Type B pancreatic cell (in vitro differentiated cells): ENCODE measurements at regions not wholly inside any gene's neighbourhood (a gene's known extent, or its start where the extent isn't known, plus 50 kb on each side); places are given as distances from the start of the nearest gene placed in this dataset.
"Not testable (repeated sequence)": the region's sequence is repeated elsewhere in the genome, so short reads cannot be mapped to it uniquely, and the experiment has no call there.

Experiments used
- DNase-seq: peaks from one replicate; pipeline ENCODE4 v3.0.0; 2021; ENCODE audit warnings: mixed read lengths; ENCODE audit not compliant: unreplicated experiment; ENCODE audit errors: extremely low spot score
- H3K27ac Mint-ChIP-seq: 2 replicates; pipeline ENCODE4 v1.8.0; 2021; ENCODE audit warnings: mild to moderate bottlenecking, mixed read lengths
- H3K27me3 Mint-ChIP-seq: 2 replicates; pipeline ENCODE4 v1.8.0; 2021; ENCODE audit warnings: mixed read lengths
- H3K36me3 Mint-ChIP-seq: 2 replicates; pipeline ENCODE4 v1.8.0; 2021; ENCODE audit warnings: mixed read lengths
- H3K4me1 Mint-ChIP-seq: one replicate; pipeline ENCODE4 v1.8.0; 2021; ENCODE audit warnings: mixed read lengths; ENCODE audit not compliant: unreplicated experiment
- H3K4me3 Mint-ChIP-seq: 2 replicates; pipeline ENCODE4 v1.8.0; 2021; ENCODE audit warnings: mild to moderate bottlenecking, mixed read lengths
- H3K9me3 Mint-ChIP-seq: 2 replicates; pipeline ENCODE4 v1.8.0; 2021; ENCODE audit warnings: mixed read lengths
- CTCF ChIP-seq: fragments of 200-600 bp; sonication (generic); conservative IDR thresholded peaks from 2 replicates; pipeline ENCODE4 v1.5.0; 2021; ENCODE audit warnings: antibody characterized with exemption, mild to moderate bottlenecking

- H3K4me3 Mint-ChIP-seq: no peak overlapping the region
- no peaks in the 10 kb centered on the region for H3K9me3 Mint-ChIP-seq
- H3K4me1 Mint-ChIP-seq: peaks cover 13% of the 10 kb centered on the region
- DNase-seq: no peak
- peaks cover 11% of the 10 kb centered on the region for H3K27me3 Mint-ChIP-seq
- TF ChIP-seq CTCF: no peak
- no peaks in the 10 kb centered on the region for H3K36me3 Mint-ChIP-seq
- H3K27ac Mint-ChIP-seq: no peak overlapping the region
Measured at GRCh38 chr16:62816971-62817519, 780.8 kb upstream of the CDH8 start.

- Mint-ChIP-seq H3K27me3 (peaks cover 11% of the 10 kb centered on the region), H3K4me3 (no peak overlapping the region), H3K27ac (no peak overlapping the region), H3K9me3 (no peaks in the 10 kb centered on the region), H3K4me1 (peaks cover 13% of the 10 kb centered on the region), H3K36me3 (no peaks in the 10 kb centered on the region)
- no peak for DNase-seq
- TF ChIP-seq CTCF: no peak
Measured at GRCh38 chr16:62814891-62815290, 778.7 kb upstream of the CDH8 start.

GRCh38 chr16:62805221-62805857 is 769.1 kb upstream of the CDH8 start:
- Mint-ChIP-seq H3K27me3 (no peaks in the 10 kb centered on the region), H3K27ac (no peak overlapping the region), H3K9me3 (no peaks in the 10 kb centered on the region), H3K4me1 (no peaks in the 10 kb centered on the region), H3K36me3 (no peaks in the 10 kb centered on the region), H3K4me3 (no peak overlapping the region)
- TF ChIP-seq CTCF: no peak
- no peak for DNase-seq

GRCh38 chr16:62794724-62795123 is 758.5 kb upstream of the CDH8 start:
- no peaks in the 10 kb centered on the region for H3K36me3 Mint-ChIP-seq
- DNase-seq: no peak
- H3K27ac Mint-ChIP-seq: no peak overlapping the region
- no peaks in the 10 kb centered on the region for H3K4me1 Mint-ChIP-seq
- H3K9me3 Mint-ChIP-seq: peaks cover 4% of the 10 kb centered on the region
- no peak for TF ChIP-seq CTCF
- H3K27me3 Mint-ChIP-seq: no peaks in the 10 kb centered on the region
- no peak overlapping the region for H3K4me3 Mint-ChIP-seq

- H3K4me1 Mint-ChIP-seq, DNase-seq, H3K9me3 Mint-ChIP-seq, H3K4me3 Mint-ChIP-seq, H3K27me3 Mint-ChIP-seq, H3K36me3 Mint-ChIP-seq, H3K27ac Mint-ChIP-seq: not testable (repeated sequence)
Measured at GRCh38 chr16:62780081-62780480, 743.8 kb upstream of the CDH8 start.

GRCh38 chr16:62764572-62764971 is 728.3 kb upstream of the CDH8 start:
- H3K36me3 Mint-ChIP-seq: no peaks in the 10 kb centered on the region
- H3K27ac Mint-ChIP-seq: no peak overlapping the region
- no peak for TF ChIP-seq CTCF
- no peak for DNase-seq
- no peak overlapping the region for H3K4me3 Mint-ChIP-seq
- peaks cover 3% of the 10 kb centered on the region for H3K27me3 Mint-ChIP-seq
- H3K9me3 Mint-ChIP-seq: no peaks in the 10 kb centered on the region
- no peaks in the 10 kb centered on the region for H3K4me1 Mint-ChIP-seq
